ENCODE measurements at regions not wholly inside any gene's neighbourhood (a gene's known extent, or its start where the extent isn't known, plus 50 kb on each side); places are given as distances from the start of the nearest gene placed in this dataset.

- TF ChIP-seq CTCF (IDR thresholded peaks at IDR 0.05) (no peak), POLR2A (IDR thresholded peaks at IDR 0.05) (no peak)
- no peak overlapping the region for H3K4me3 ChIP-seq (ENCODE audit: low read depth, poor library complexity, severe bottlenecking)
- no peak for DNase-seq (ENCODE audit: low spot score in 2 of 2)
- intact Hi-C loops (cut with DNase I; ENCODE audit: low total_unique reads): no loop called here
Measured at GRCh38 chr1:168980180-168980579, 126.3 kb upstream of the ATP1B1 start.

- H3K4me3 ChIP-seq (ENCODE audit: low read depth, poor library complexity, severe bottlenecking): no peak overlapping the region
- TF ChIP-seq CTCF (IDR thresholded peaks at IDR 0.05) (no peak), POLR2A (IDR thresholded peaks at IDR 0.05) (no peak)
- intact Hi-C loops (cut with DNase I; ENCODE audit: low total_unique reads): no loop called here
- no peak for DNase-seq (ENCODE audit: low spot score in 2 of 2)
Measured at GRCh38 chr1:168980656-168981055, 125.8 kb upstream of the ATP1B1 start.

GRCh38 chr1:168982778-168983177 lies 123.7 kb upstream of the ATP1B1 start:
- H3K4me3 ChIP-seq (ENCODE audit: low read depth, poor library complexity, severe bottlenecking): no peak overlapping the region
- TF ChIP-seq CTCF (IDR thresholded peaks at IDR 0.05) (no peak), POLR2A (IDR thresholded peaks at IDR 0.05) (no peak)
- DNase-seq (ENCODE audit: low spot score in 2 of 2): no peak
- WGBS, 2 donors: 52 to 66% methylated on average over 4 of the region's 4 CpGs
- intact Hi-C loops (cut with DNase I; ENCODE audit: low total_unique reads): no loop called here

- no peak for DNase-seq (ENCODE audit: low spot score in 2 of 2)
- WGBS, 2 donors: 90 to 91% methylated on average over 4 of the region's 4 CpGs
- no peak for TF ChIP-seq POLR2A (IDR thresholded peaks at IDR 0.05)
- TF ChIP-seq CTCF (IDR thresholded peaks at IDR 0.05): no peak
- no peak overlapping the region for H3K4me3 ChIP-seq (ENCODE audit: low read depth, poor library complexity, severe bottlenecking)
- intact Hi-C loops (cut with DNase I; ENCODE audit: low total_unique reads): no loop called here
Measured at GRCh38 chr1:168987330-168987729, 119.2 kb upstream of the ATP1B1 start.

- TF ChIP-seq CTCF (IDR thresholded peaks at IDR 0.05) (no peak), POLR2A (IDR thresholded peaks at IDR 0.05) (no peak)
- no peak overlapping the region for H3K4me3 ChIP-seq (ENCODE audit: low read depth, poor library complexity, severe bottlenecking)
- intact Hi-C loops (cut with DNase I; ENCODE audit: low total_unique reads): no loop called here
- WGBS, 2 donors: 74 to 79% methylated on average over 2 of the region's 2 CpGs
- DNase-seq (ENCODE audit: low spot score in 2 of 2): no peak
Measured at GRCh38 chr1:168987923-168988322, 118.6 kb upstream of the ATP1B1 start.

GRCh38 chr1:168989985-168990384 lies 116.5 kb upstream of the ATP1B1 start:
- no peak for DNase-seq (ENCODE audit: low spot score in 2 of 2)
- H3K4me3 ChIP-seq (ENCODE audit: low read depth, poor library complexity, severe bottlenecking): no peak overlapping the region
- intact Hi-C loops (cut with DNase I; ENCODE audit: low total_unique reads): no loop called here
- no peak for TF ChIP-seq CTCF (IDR thresholded peaks at IDR 0.05)
- no peak for TF ChIP-seq POLR2A (IDR thresholded peaks at IDR 0.05)
